GM12875 (cell line): ENCODE measurements at regions not wholly inside any gene's neighbourhood (a gene's known extent, or its start where the extent isn't known, plus 50 kb on each side); places are given as distances from the start of the nearest gene placed in this dataset.

Source experiments
- H3K4me3 ChIP-seq: one replicate; pipeline ENCODE4 v1.5.1; 2011; ENCODE audit warnings: low read depth, low read length, control low read depth
- TF ChIP-seq, protein P1 (sequence below): IDR thresholded peaks from 2 replicates; pipeline ENCODE4 v1.5.1; 2011; ENCODE audit warnings: low read depth, mild to moderate bottlenecking, control low read depth, inconsistent platforms, low read length, moderate library complexity, borderline replicate concordance; ENCODE audit not compliant: insufficient read depth

DNA sequence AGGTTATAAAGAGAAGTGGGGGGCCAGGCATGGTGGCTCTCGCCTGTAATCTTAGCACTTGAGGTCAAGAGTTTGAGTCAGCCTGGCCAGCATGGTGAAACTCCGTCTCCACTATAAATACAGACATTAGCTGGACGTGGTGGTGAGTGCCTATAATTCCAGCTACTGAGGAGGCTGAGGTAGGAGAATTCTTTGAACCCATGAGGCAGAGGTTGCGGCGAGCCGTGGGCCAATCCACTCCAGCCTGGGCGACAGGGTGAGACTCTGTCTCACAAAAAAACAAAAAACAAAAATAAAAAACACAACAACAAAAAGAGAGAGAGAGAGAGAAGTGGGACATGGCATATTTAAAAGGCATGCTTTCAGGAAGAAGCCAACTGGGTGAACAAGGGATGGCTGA lies 80.1 kb upstream of the CARD18 start:
- H3K4me3 ChIP-seq: no peak overlapping the region
- TF ChIP-seq, protein P1, sequence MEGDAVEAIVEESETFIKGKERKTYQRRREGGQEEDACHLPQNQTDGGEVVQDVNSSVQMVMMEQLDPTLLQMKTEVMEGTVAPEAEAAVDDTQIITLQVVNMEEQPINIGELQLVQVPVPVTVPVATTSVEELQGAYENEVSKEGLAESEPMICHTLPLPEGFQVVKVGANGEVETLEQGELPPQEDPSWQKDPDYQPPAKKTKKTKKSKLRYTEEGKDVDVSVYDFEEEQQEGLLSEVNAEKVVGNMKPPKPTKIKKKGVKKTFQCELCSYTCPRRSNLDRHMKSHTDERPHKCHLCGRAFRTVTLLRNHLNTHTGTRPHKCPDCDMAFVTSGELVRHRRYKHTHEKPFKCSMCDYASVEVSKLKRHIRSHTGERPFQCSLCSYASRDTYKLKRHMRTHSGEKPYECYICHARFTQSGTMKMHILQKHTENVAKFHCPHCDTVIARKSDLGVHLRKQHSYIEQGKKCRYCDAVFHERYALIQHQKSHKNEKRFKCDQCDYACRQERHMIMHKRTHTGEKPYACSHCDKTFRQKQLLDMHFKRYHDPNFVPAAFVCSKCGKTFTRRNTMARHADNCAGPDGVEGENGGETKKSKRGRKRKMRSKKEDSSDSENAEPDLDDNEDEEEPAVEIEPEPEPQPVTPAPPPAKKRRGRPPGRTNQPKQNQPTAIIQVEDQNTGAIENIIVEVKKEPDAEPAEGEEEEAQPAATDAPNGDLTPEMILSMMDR: no peak

DNA sequence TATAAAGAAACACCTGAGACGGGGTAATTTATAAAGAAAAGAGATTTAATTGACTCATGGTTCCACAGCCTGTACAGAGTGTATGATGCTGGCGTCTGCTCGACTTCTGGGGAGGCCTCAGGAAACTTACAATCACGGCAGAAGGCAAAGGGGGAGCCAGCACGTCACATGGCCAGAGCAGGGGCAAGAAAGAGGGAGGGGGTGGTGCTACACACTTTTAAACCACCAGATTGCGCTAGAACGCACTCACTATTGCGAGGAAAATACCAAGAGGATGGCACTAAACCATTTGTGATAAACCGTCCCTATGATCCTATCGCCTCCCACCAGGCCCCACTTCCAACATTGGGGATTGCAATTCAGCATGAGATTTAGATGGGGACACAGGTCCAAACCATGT lies 79.7 kb upstream of the CARD18 start:
- TF ChIP-seq, protein P1: 0 out of 2 replicates have a peak, but pooled peaks have one; percentile 5

DNA sequence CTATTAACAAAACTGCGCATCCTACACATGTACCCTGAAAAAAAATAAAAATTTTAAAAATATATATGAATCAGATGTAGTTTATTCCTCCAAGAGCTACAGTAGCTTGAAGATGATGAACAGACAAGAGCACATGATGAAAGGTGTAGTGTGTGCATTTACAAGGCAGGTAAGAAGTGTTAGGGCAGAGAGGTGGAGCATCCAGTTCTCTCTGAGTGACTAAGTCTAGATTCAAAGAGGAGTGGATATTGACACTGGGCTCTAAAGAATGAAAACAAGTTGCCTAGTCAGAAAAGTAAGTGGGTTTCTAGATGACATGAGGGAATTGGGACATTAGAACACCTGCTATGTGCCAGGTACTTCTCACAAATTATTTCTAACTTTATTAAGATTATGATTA lies 76.0 kb upstream of the CARD18 start:
- no peak overlapping the region for H3K4me3 ChIP-seq
- TF ChIP-seq, protein P1: no peak

More for the DNA sequence above, 79.7 kb upstream of the CARD18 start:
- no peak overlapping the region for H3K4me3 ChIP-seq

DNA sequence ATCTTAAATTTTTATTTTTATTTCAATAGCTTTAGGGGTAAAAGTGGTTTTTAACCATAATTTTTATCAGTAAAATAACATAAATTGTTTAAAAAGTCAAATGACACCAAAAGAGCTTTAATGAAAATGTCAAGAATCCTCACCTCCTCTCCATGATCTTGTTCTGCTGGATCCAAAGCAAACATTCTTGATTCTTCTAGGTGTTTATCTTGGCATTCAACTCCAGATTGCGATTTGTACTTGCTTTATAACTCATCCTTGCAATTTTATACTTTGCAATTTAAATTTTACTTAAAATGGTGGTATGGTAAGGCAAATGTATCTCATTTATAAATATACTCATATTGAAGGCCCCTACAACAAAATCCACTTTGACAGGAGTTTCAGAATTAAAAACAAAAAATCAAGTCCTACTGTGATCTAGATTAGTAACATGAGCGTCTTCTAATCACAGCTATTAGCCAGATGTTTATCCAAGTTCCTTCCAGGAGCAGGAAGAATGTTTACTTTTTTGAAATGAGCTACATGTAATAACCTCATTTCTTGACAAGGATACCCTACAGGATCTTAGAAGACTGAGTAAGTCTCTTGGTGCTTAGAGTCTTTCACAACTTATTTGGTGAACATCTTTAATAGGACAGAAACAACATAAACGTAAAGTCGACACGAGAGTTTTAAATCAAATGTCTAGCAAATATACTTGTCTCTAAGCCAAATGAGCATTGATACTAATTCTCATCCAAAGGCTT lies 72.4 kb upstream of the CARD18 start:
- no peak overlapping the region for H3K4me3 ChIP-seq
- TF ChIP-seq, protein P1: no peak

DNA sequence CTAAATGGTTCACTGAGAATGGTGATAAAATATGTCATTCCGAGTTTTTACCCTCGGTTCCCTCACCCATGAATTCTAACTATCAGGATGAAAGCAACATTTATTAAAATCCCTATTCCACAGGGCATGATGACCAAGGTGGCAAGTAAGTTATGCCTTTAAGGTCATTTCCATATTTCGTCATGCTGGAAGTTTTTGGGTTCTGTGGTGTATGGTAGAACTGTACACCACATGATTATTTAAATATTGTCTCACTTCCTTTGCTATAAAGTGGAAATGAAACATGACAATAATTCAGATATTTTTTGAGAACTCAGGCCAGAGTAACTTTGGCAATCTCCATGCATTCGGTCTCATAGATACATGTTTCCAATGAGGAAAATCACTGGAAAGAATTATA lies 68.5 kb upstream of the CARD18 start:
- H3K4me3 ChIP-seq: no peak overlapping the region
- TF ChIP-seq, protein P1: no peak

DNA sequence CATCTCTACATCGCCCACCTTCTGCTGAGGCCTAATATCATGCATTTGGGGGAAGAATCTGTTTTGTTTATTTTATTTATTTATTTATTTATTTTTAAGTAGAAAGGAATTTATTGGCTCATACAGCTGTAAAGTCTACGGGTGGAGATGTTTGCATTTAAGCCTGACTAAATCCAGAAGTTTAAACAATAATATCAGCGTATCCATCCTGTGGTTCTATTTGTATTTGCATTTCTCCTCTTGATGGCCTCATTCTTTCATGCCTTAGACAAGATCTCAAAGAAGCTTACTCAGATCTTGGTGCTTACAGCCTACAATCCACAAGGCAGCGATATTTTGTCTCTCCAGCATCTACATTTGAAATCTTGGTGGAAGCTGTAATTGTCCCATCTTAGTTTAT lies 67.1 kb upstream of the CARD18 start:
- TF ChIP-seq, protein P1: no peak
- H3K4me3 ChIP-seq: no peak overlapping the region

DNA sequence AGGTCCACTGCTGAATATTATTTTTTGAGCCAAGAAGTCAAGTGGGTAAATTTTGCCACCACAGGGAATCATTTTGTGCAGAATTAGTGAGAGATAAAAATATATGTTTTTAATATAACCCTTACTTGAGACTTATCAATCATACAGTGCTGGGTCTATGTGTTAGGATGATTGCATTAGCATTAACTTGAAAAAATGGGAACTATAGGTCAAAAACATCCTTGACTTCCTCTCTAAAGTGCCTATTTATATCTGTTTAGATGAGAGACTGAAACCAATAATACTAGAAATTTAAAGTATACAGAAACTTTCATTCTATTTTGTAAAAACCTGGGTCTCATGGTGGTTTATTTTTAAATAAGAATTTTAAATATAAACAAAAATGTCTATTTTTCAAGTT lies 65.1 kb upstream of the CARD18 start:
- H3K4me3 ChIP-seq: no peak overlapping the region
- TF ChIP-seq, protein P1: no peak
